GM19372 (cell line): ENCODE measurements at regions not wholly inside any gene's neighbourhood (a gene's known extent, or its start where the extent isn't known, plus 50 kb on each side); places are given as distances from the start of the nearest gene placed in this dataset.

Experiments
- ATAC-seq: cut with Tn5 transposase; IDR thresholded peaks from one replicate; pipeline ENCODE4 v1.9.1; 2021; ENCODE audit warnings: mild to moderate bottlenecking, low read depth, moderate library complexity; ENCODE audit not compliant: unreplicated experiment

GRCh38 chr2:147051814-147052213 lies 793.0 kb upstream of the ACVR2A start:
- no peak for ATAC-seq

- ATAC-seq: no peak
These were observed 793.6 kb upstream of the ACVR2A start for GRCh38 chr2:147051248-147051647.

- ATAC-seq: no peak
These were observed 794.9 kb upstream of the ACVR2A start for GRCh38 chr2:147049957-147050356.

- no peak for ATAC-seq
These were observed 798.4 kb upstream of the ACVR2A start for GRCh38 chr2:147046473-147046872.

GRCh38 chr2:147045113-147045512 lies 799.7 kb upstream of the ACVR2A start:
- ATAC-seq: peak; percentile 47

GRCh38 chr2:147041121-147041494 lies 803.7 kb upstream of the ACVR2A start:
- ATAC-seq: no peak

- no peak for ATAC-seq
These were observed 804.3 kb upstream of the ACVR2A start for GRCh38 chr2:147040298-147041120.

- no peak for ATAC-seq
These were observed 807.8 kb upstream of the ACVR2A start for GRCh38 chr2:147037048-147037447.

GRCh38 chr2:147033044-147033443 lies 811.8 kb upstream of the ACVR2A start:
- ATAC-seq: no peak

- ATAC-seq: no peak
These were observed 812.9 kb upstream of the ACVR2A start for GRCh38 chr2:147031897-147032296.

- no peak for ATAC-seq
These were observed 813.7 kb upstream of the ACVR2A start for GRCh38 chr2:147030966-147031720.

- ATAC-seq: no peak
These were observed 817.4 kb upstream of the ACVR2A start for GRCh38 chr2:147027436-147027835.

GRCh38 chr2:147026664-147027295 lies 818.0 kb upstream of the ACVR2A start:
- ATAC-seq: no peak

GRCh38 chr2:147025646-147026585 lies 818.9 kb upstream of the ACVR2A start:
- no peak for ATAC-seq

GRCh38 chr2:147019311-147019710 lies 825.5 kb upstream of the ACVR2A start:
- no peak for ATAC-seq

- no peak for ATAC-seq
These were observed 826.7 kb upstream of the ACVR2A start for GRCh38 chr2:147017951-147018645.

- ATAC-seq: no peak
These were observed 828.6 kb upstream of the ACVR2A start for GRCh38 chr2:147016181-147016580.

GRCh38 chr2:147015591-147015990 lies 829.2 kb upstream of the ACVR2A start:
- no peak for ATAC-seq

- ATAC-seq: no peak
These were observed 831.0 kb upstream of the ACVR2A start for GRCh38 chr2:147013696-147014392.
